SJCRH30 (cell line): ENCODE measurements at regions not wholly inside any gene's neighbourhood (a gene's known extent, or its start where the extent isn't known, plus 50 kb on each side); places are given as distances from the start of the nearest gene placed in this dataset.
A peak's percentile ranks its signal among the peaks of the same experiment; 100 is the strongest.
"Not testable (repeated sequence)": the region's sequence is repeated elsewhere in the genome, so short reads cannot be mapped to it uniquely, and the experiment has no call there.

Experiments used
- DNase-seq, 2 experiments: peaks; one replicate each; pipeline ENCODE4 v3.0.0-alpha.2; 2015 to 2020
- H3K27ac ChIP-seq: fragments of 250-450 bp; sonication (Bioruptor Pico); 2 replicates; pipeline ENCODE4 v1.5.1; 2020; ENCODE audit warnings: mild to moderate bottlenecking, moderate library complexity
- H3K27me3 ChIP-seq: fragments of 250-450 bp; sonication (Bioruptor Pico); 2 replicates; pipeline ENCODE4 v1.5.1; 2020; ENCODE audit warnings: mild to moderate bottlenecking, moderate library complexity
- H3K36me3 ChIP-seq: fragments of 250-450 bp; sonication (Bioruptor Pico); 2 replicates; pipeline ENCODE4 v1.5.1; 2020; ENCODE audit warnings: mild to moderate bottlenecking, moderate library complexity
- H3K4me1 ChIP-seq: fragments of 250-450 bp; sonication (Bioruptor Pico); 2 replicates; pipeline ENCODE4 v1.5.1; 2020; ENCODE audit warnings: mild to moderate bottlenecking, moderate library complexity
- H3K4me3 ChIP-seq: fragments of 250-450 bp; sonication (Bioruptor Pico); 2 replicates; pipeline ENCODE4 v1.5.1; 2020; ENCODE audit warnings: mild to moderate bottlenecking, moderate library complexity
- H3K9me3 ChIP-seq: fragments of 250-450 bp; sonication (Bioruptor Pico); replicated peaks from 2 replicates; pipeline ENCODE4 v1.5.1; 2020; ENCODE audit warnings: mild to moderate bottlenecking, moderate library complexity

GRCh38 chr6:144922771-144923490 lies 637.8 kb downstream of the UTRN start:
- not testable (repeated sequence) for H3K4me3 ChIP-seq, DNase-seq, H3K27ac ChIP-seq, H3K27me3 ChIP-seq, H3K36me3 ChIP-seq, H3K9me3 ChIP-seq, H3K4me1 ChIP-seq

- not testable (repeated sequence) for H3K36me3 ChIP-seq, H3K4me1 ChIP-seq, H3K4me3 ChIP-seq, H3K9me3 ChIP-seq, H3K27me3 ChIP-seq, H3K27ac ChIP-seq, DNase-seq
These were observed 638.3 kb downstream of the UTRN start for GRCh38 chr6:144923491-144923787.

DNA sequence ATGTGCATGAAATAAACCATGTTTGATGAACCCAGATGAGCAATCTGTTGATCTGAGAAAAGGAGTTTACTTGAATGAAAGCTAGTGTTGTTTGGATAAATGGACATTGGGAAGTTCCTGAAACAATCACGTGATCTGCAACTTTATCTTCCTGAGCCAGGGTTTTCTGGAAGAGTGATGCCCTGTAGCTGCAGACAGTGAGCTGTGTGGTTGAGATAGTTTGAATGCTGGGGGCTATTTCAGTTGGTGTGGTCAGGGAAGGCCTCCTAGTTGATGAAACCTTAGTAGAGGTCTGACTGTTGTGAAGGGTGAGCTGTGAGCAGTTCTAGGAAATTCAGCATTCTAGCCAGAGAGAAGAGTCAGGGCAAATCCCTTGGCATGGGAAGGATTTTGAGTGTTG lies 643.7 kb downstream of the UTRN start:
- no peaks in the 10 kb centered on the region for H3K9me3 ChIP-seq
- H3K27ac ChIP-seq, result no peak overlapping the region
- no peak for DNase-seq
- H3K4me3 ChIP-seq, result no peak overlapping the region
- H3K36me3 ChIP-seq, result no peaks in the 10 kb centered on the region
- H3K4me1 ChIP-seq, result no peaks in the 10 kb centered on the region; the same call in 1 of the 2 replicates
- no peaks in the 10 kb centered on the region for H3K27me3 ChIP-seq

GRCh38 chr6:144929262-144929661 lies 644.1 kb downstream of the UTRN start:
- H3K4me1 ChIP-seq, result no peaks in the 10 kb centered on the region; the same call in 1 of the 2 replicates
- H3K27me3 ChIP-seq, result no peaks in the 10 kb centered on the region
- H3K27ac ChIP-seq, result no peak overlapping the region
- no peaks in the 10 kb centered on the region for H3K9me3 ChIP-seq
- H3K4me3 ChIP-seq, result no peak overlapping the region
- no peaks in the 10 kb centered on the region for H3K36me3 ChIP-seq
- DNase-seq, result no peak

GRCh38 chr6:144931172-144932035 lies 646.3 kb downstream of the UTRN start:
- peak; percentile 34 to 67 for DNase-seq

DNA sequence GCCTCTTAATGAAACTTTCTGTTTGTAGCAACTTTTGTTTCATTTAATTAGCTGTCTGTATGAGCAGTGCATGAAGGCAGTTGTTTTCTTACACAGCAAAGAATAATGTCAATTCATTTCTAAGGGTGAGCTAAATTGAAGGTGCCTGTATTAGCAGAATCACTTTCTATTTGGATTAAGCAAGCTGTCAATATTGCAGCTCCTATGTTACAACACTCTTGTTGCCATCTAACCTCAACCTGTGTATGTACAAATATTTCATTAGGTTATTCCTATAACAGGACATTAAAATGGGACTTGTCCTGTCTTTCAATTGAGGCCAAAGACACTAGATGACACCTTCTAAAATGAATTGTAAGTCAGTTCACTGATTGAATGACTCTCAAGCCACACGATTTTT lies 647.5 kb downstream of the UTRN start:
- no peaks in the 10 kb centered on the region for H3K9me3 ChIP-seq
- DNase-seq, result no peak
- no peaks in the 10 kb centered on the region for H3K27me3 ChIP-seq
- no peaks in the 10 kb centered on the region; the same call in 1 of the 2 replicates for H3K4me1 ChIP-seq
- no peak overlapping the region for H3K4me3 ChIP-seq
- H3K36me3 ChIP-seq, result no peaks in the 10 kb centered on the region
- no peak overlapping the region for H3K27ac ChIP-seq

More at GRCh38 chr6:144931172-144932035, 646.3 kb downstream of the UTRN start:
- Histone ChIP-seq H3K36me3 (no peaks in the 10 kb centered on the region), H3K27me3 (no peaks in the 10 kb centered on the region), H3K9me3 (no peaks in the 10 kb centered on the region), H3K4me3 (no peak overlapping the region), H3K4me1 (no peaks in the 10 kb centered on the region; the same call in 1 of the 2 replicates), H3K27ac (no peak overlapping the region)

DNA sequence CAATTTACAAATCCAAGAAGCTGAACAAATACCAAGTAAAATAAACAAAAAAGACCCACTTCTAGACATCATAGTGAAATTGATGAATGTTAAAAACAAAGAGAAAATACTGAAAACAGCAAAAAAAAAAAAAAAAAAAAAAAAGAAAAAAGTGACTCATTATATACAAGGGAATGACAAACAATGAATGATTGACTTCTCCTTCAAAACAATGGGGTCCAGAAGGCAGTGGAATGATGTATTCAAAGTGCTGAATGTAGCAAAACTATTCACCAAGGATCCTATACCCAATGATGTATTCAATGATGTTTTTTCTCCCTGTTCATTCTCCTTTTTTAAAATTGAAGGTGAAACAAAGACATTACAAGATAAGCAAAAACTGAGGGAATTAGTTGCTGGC lies 650.0 kb downstream of the UTRN start:
- no peak for DNase-seq
- Histone ChIP-seq H3K9me3 (no peaks in the 10 kb centered on the region), H3K4me1 (no peaks in the 10 kb centered on the region; the same call in 1 of the 2 replicates), H3K27ac (no peak overlapping the region), H3K4me3 (no peak overlapping the region), H3K27me3 (no peaks in the 10 kb centered on the region), H3K36me3 (no peaks in the 10 kb centered on the region)

DNA sequence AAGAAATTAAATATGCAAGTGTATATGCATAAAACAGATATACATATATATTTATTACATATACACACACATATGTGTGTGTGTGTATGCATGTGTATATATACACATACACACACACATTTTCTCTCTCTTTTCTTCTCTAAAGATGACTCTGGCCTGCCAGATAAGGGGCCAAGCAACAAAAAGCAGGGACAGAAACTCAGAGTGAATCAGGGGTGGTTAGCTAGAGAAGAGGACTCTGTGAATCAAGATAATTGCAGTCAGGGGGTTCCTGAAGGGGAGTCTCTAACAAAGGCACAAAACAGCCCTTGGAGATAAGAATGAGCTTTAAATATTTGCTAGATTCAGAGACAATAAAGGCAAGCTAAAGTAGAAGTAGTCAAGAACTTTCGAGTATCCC lies 650.5 kb downstream of the UTRN start:
- Histone ChIP-seq H3K9me3 (no peaks in the 10 kb centered on the region), H3K36me3 (no peaks in the 10 kb centered on the region), H3K4me3 (no peak overlapping the region), H3K4me1 (no peaks in the 10 kb centered on the region; the same call in 1 of the 2 replicates), H3K27ac (no peak overlapping the region), H3K27me3 (no peaks in the 10 kb centered on the region)
- no peak for DNase-seq

DNA sequence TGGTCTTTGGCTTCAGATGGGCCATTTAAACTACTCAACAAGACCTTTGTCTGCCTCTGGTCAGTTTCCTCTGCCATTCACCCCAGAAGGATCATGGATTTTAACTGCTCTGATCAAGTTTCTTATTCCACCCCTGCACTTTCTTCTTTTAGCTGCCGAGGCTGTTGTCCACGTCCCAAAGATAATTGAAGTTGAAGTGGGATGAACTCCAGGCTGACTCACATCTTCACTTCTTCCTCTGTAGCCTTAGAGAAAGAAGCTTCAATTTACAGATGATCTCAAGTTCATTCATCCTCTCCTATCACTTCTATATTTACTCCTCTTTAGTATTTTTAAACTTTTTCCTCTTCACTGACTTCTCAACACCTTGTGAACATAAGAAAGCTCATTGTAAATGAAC lies 651.6 kb downstream of the UTRN start:
- no peak overlapping the region for H3K27ac ChIP-seq
- H3K4me1 ChIP-seq, result no peaks in the 10 kb centered on the region
- DNase-seq, result no peak
- no peaks in the 10 kb centered on the region for H3K36me3 ChIP-seq
- H3K9me3 ChIP-seq, result no peaks in the 10 kb centered on the region
- no peak overlapping the region for H3K4me3 ChIP-seq
- H3K27me3 ChIP-seq, result no peaks in the 10 kb centered on the region

DNA sequence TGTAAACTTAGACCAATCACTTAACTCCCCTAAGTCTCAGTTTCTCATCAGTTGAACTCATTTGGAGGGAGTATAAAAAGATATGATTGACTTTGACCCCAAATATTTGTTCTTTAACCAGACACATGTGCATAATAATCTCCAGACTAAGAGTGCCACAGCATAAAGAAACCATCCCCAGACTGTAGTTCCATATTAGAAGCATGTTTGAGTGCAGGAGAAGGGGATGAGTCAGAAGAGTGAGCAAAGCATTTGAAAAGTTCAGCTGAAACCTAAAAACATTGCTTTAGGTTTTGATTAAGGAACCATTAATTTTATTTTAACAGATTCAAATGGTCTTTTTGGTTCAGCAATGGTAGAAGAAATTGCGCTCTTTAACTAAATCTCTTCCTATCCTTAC lies 654.8 kb downstream of the UTRN start:
- Histone ChIP-seq H3K27ac (no peak overlapping the region), H3K4me3 (no peak overlapping the region), H3K27me3 (no peaks in the 10 kb centered on the region), H3K4me1 (no peaks in the 10 kb centered on the region), H3K36me3 (no peaks in the 10 kb centered on the region), H3K9me3 (no peaks in the 10 kb centered on the region)
- DNase-seq, result no peak

- no peak for DNase-seq
- no peak overlapping the region for H3K27ac ChIP-seq
- H3K36me3 ChIP-seq, result no peaks in the 10 kb centered on the region
- H3K27me3 ChIP-seq, result no peaks in the 10 kb centered on the region
- no peaks in the 10 kb centered on the region for H3K4me1 ChIP-seq
- no peaks in the 10 kb centered on the region for H3K9me3 ChIP-seq
- H3K4me3 ChIP-seq, result no peak overlapping the region
These were observed 659.0 kb downstream of the UTRN start for GRCh38 chr6:144944106-144944505.

DNA sequence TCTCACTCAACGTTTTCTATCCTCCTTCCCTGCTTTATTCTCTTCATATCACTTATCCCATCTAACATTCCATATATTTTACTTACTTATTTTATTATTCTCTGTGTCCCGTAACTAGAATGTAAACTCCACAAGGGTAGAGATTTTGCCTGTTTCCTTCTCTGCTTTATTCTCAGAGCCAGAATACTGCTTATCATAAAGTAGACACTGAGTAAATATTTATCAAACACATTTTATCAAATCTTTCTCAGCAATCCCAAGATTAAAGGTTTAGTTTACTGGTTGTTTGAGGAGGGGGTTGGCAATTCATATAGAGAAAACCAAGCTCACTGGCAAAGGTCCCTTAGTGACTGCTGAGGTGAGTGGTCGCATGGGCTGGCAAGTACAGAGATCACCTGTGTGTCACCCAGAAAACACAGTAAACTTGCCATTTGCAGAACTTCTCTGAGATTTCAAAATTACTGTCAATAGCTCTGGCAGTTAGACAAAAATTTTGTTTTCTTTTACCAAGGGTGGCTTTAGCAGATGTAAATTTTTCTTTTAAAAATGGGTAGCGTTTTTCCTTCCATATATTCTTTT lies 662.4 kb downstream of the UTRN start:
- Histone ChIP-seq H3K27me3 (no peaks in the 10 kb centered on the region), H3K9me3 (no peaks in the 10 kb centered on the region), H3K4me3 (no peak overlapping the region), H3K27ac (no peak overlapping the region), H3K4me1 (no peaks in the 10 kb centered on the region), H3K36me3 (no peaks in the 10 kb centered on the region)
- no peak for DNase-seq

DNA sequence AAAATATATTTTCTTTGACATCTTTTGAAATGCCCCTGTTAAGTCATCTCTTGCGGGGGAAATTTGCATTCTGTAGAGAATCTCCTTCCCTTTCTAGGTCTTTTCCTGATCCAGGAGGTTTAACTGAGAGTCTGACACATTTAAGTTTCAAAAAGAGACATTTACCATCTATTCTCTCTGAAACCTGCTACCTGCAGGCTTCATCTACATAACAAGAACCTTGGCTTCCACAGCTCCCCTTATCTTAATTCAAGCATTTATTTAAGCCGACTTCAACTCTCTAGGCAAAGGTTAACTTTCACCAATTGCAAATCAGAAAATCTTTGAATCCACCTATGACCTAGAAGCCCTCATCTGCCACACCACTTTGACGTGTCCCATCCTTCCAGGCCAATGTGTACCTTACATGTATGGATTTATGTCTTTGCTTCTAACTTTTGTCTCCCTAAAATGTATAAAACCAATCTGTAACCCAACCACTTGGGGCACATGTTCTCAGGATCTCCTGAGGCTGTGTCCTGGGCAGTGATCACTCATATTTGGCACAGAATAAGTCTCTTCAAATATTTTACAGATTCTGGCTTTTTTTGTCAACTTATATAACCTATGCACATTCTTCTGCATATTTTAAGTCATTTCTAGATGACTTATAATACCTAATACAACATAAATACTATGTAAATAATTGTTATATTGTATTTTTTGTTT lies 666.7 kb downstream of the UTRN start:
- no peak for DNase-seq
- Histone ChIP-seq H3K27ac (no peak overlapping the region), H3K27me3 (no peaks in the 10 kb centered on the region), H3K4me1 (no peaks in the 10 kb centered on the region), H3K4me3 (no peak overlapping the region), H3K36me3 (no peaks in the 10 kb centered on the region), H3K9me3 (no peaks in the 10 kb centered on the region)

- DNase-seq, result no peak
- Histone ChIP-seq H3K4me1 (no peaks in the 10 kb centered on the region), H3K27ac (no peak overlapping the region), H3K9me3 (no peaks in the 10 kb centered on the region), H3K36me3 (no peaks in the 10 kb centered on the region), H3K4me3 (no peak overlapping the region), H3K27me3 (no peaks in the 10 kb centered on the region)
These were observed 667.5 kb downstream of the UTRN start for GRCh38 chr6:144952456-144953240.
